ENCODE measurements at regions not wholly inside any gene's neighbourhood (a gene's known extent, or its start where the extent isn't known, plus 50 kb on each side); places are given as distances from the start of the nearest gene placed in this dataset.

GRCh38 chr1:82525378-82525777 lies 724.6 kb downstream of the ADGRL2 start:
- H3K4me1 ChIP-seq = no peaks in the 10 kb centered on the region
- TF ChIP-seq CTCF (IDR thresholded peaks at IDR 0.05) = no peak
- H3K27ac ChIP-seq = no peak overlapping the region
- H3K9me3 ChIP-seq = no peaks in the 10 kb centered on the region
- ATAC-seq (no peak), DNase-seq (no peak)
- no peaks in the 10 kb centered on the region for H3K36me3 ChIP-seq
- no peak overlapping the region for H3K4me3 ChIP-seq
- no peaks in the 10 kb centered on the region for H3K27me3 ChIP-seq (ENCODE audit: low read depth)
- intact Hi-C loops (cut with DNase I) = no loop called here

- Histone ChIP-seq H3K27me3 (ENCODE audit: low read depth) (no peaks in the 10 kb centered on the region), H3K4me3 (no peak overlapping the region), H3K9me3 (no peaks in the 10 kb centered on the region), H3K36me3 (no peaks in the 10 kb centered on the region), H3K4me1 (no peaks in the 10 kb centered on the region), H3K27ac (no peak overlapping the region)
- intact Hi-C loops (cut with DNase I) = no loop called here
- no peak for DNase-seq
- no peak for TF ChIP-seq CTCF (IDR thresholded peaks at IDR 0.05)
- no peak for ATAC-seq
Measured at GRCh38 chr1:82520611-82521010, 719.9 kb downstream of the ADGRL2 start.

GRCh38 chr1:82517586-82517985 lies 716.9 kb downstream of the ADGRL2 start:
- Histone ChIP-seq H3K36me3 (no peaks in the 10 kb centered on the region), H3K4me3 (no peak overlapping the region), H3K4me1 (no peaks in the 10 kb centered on the region), H3K27me3 (ENCODE audit: low read depth) (no peaks in the 10 kb centered on the region), H3K27ac (no peak overlapping the region), H3K9me3 (no peaks in the 10 kb centered on the region)
- ATAC-seq = peak in 1 of 2 donors; percentile 29
- DNase-seq = no peak
- intact Hi-C loops (cut with DNase I) = no loop called here
- peak; percentile 14 for TF ChIP-seq CTCF (IDR thresholded peaks at IDR 0.05)

- no peak for DNase-seq
- intact Hi-C loops (cut with DNase I) = no loop called here
- no peak for TF ChIP-seq CTCF (IDR thresholded peaks at IDR 0.05)
Measured at GRCh38 chr1:82515650-82516049, 714.9 kb downstream of the ADGRL2 start.

GRCh38 chr1:82511441-82511840 lies 710.7 kb downstream of the ADGRL2 start:
- Histone ChIP-seq H3K27ac (no peak overlapping the region), H3K4me1 (no peaks in the 10 kb centered on the region), H3K9me3 (no peaks in the 10 kb centered on the region), H3K4me3 (no peak overlapping the region), H3K27me3 (ENCODE audit: low read depth) (no peaks in the 10 kb centered on the region), H3K36me3 (no peaks in the 10 kb centered on the region)
- DNase-seq (no peak), ATAC-seq (no peak)
- intact Hi-C loops (cut with DNase I) = no loop called here
- TF ChIP-seq CTCF (IDR thresholded peaks at IDR 0.05) = no peak

More at GRCh38 chr1:82515650-82516049, 714.9 kb downstream of the ADGRL2 start:
- Histone ChIP-seq H3K9me3 (no peaks in the 10 kb centered on the region), H3K36me3 (no peaks in the 10 kb centered on the region), H3K27ac (no peak overlapping the region), H3K27me3 (ENCODE audit: low read depth) (no peaks in the 10 kb centered on the region), H3K4me3 (no peak overlapping the region), H3K4me1 (no peaks in the 10 kb centered on the region)
- no peak for ATAC-seq

- DNase-seq (no peak), ATAC-seq (no peak)
- no peaks in the 10 kb centered on the region for H3K4me1 ChIP-seq
- no peaks in the 10 kb centered on the region for H3K36me3 ChIP-seq
- no peak overlapping the region for H3K4me3 ChIP-seq
- no peaks in the 10 kb centered on the region for H3K27me3 ChIP-seq (ENCODE audit: low read depth)
- no peaks in the 10 kb centered on the region for H3K9me3 ChIP-seq
- TF ChIP-seq CTCF (IDR thresholded peaks at IDR 0.05) = no peak
- intact Hi-C loops (cut with DNase I) = no loop called here
- no peak overlapping the region for H3K27ac ChIP-seq
Measured at GRCh38 chr1:82510431-82510830, 709.7 kb downstream of the ADGRL2 start.
